ENCODE measurements at regions not wholly inside any gene's neighbourhood (a gene's known extent, or its start where the extent isn't known, plus 50 kb on each side); places are given as distances from the start of the nearest gene placed in this dataset.

- Mint-ChIP-seq H3K27ac (no peak overlapping the region), H3K9me3 (peaks cover 0 to 2% (median 0%) of the 10 kb centered on the region in 7 donors), H3K4me1 (no peaks in the 10 kb centered on the region), H3K4me3 (no peak overlapping the region), H3K27me3 (no peaks in the 10 kb centered on the region), H3K36me3 (no peaks in the 10 kb centered on the region)
- no peaks in the 10 kb centered on the region for H3K36me3 ChIP-seq (ENCODE audit: control insufficient read depth, insufficient read depth, low read length)
- DNase-seq (no peak), ATAC-seq (ENCODE audit: low read depth in 2 of 2) (no peak)
- no peak overlapping the region for H3K27ac ChIP-seq (ENCODE audit: insufficient read depth, low read length, poor library complexity, severe bottlenecking)
- H3K4me3 ChIP-seq (ENCODE audit: low read depth, low read length), result no peak overlapping the region
- no peaks in the 10 kb centered on the region for H3K9me3 ChIP-seq (ENCODE audit: control insufficient read depth in 2 of 2, low read length in 2 of 2)
- no peaks in the 10 kb centered on the region for H3K4me1 ChIP-seq (ENCODE audit: control insufficient read depth, insufficient read depth, low read length, poor library complexity, severe bottlenecking)
- H3K27me3 ChIP-seq (ENCODE audit: control insufficient read depth, insufficient read depth, low read length), result no peaks in the 10 kb centered on the region
These were observed 151.2 kb upstream of the TMCO5A start for GRCh38 chr15:37783290-37783689.

- no peaks in the 10 kb centered on the region for H3K36me3 Mint-ChIP-seq
- DNase-seq (no peak), ATAC-seq (ENCODE audit: low read depth in 2 of 2) (no peak)
- no peaks in the 10 kb centered on the region for H3K36me3 ChIP-seq (ENCODE audit: control insufficient read depth, insufficient read depth, low read length)
- H3K4me3 ChIP-seq (ENCODE audit: low read depth, low read length), result no peak overlapping the region
- no peaks in the 10 kb centered on the region for H3K27me3 ChIP-seq (ENCODE audit: control insufficient read depth, insufficient read depth, low read length)
- no peaks in the 10 kb centered on the region for H3K9me3 ChIP-seq (ENCODE audit: control insufficient read depth in 2 of 2, low read length in 2 of 2)
- H3K4me1 ChIP-seq (ENCODE audit: control insufficient read depth, insufficient read depth, low read length, poor library complexity, severe bottlenecking), result no peaks in the 10 kb centered on the region
- H3K9me3 Mint-ChIP-seq, result peaks cover 0 to 2% (median 0%) of the 10 kb centered on the region in 7 donors
- no peaks in the 10 kb centered on the region for H3K4me1 Mint-ChIP-seq
- H3K27ac ChIP-seq (ENCODE audit: insufficient read depth, low read length, poor library complexity, severe bottlenecking), result no peak overlapping the region
- H3K4me3 Mint-ChIP-seq, result no peak overlapping the region
- no peaks in the 10 kb centered on the region for H3K27me3 Mint-ChIP-seq
- H3K27ac Mint-ChIP-seq, result no peak overlapping the region
These were observed 146.1 kb upstream of the TMCO5A start for GRCh38 chr15:37788330-37788729.

GRCh38 chr15:37788767-37789396 lies 145.6 kb upstream of the TMCO5A start:
- no peaks in the 10 kb centered on the region for H3K9me3 ChIP-seq (ENCODE audit: control insufficient read depth in 2 of 2, low read length in 2 of 2)
- Mint-ChIP-seq H3K4me1 (no peaks in the 10 kb centered on the region), H3K27ac (peak overlapping the region in 1 of 3 donors; percentile 28), H3K36me3 (no peaks in the 10 kb centered on the region), H3K4me3 (no peak overlapping the region), H3K9me3 (peaks cover 0 to 2% (median 0%) of the 10 kb centered on the region in 7 donors), H3K27me3 (no peaks in the 10 kb centered on the region)
- H3K27me3 ChIP-seq (ENCODE audit: control insufficient read depth, insufficient read depth, low read length), result no peaks in the 10 kb centered on the region
- H3K36me3 ChIP-seq (ENCODE audit: control insufficient read depth, insufficient read depth, low read length), result no peaks in the 10 kb centered on the region
- no peaks in the 10 kb centered on the region for H3K4me1 ChIP-seq (ENCODE audit: control insufficient read depth, insufficient read depth, low read length, poor library complexity, severe bottlenecking)
- no peak for ATAC-seq (ENCODE audit: low read depth in 2 of 2)
- no peak for DNase-seq
- no peak overlapping the region for H3K4me3 ChIP-seq (ENCODE audit: low read depth, low read length)
- H3K27ac ChIP-seq (ENCODE audit: insufficient read depth, low read length, poor library complexity, severe bottlenecking), result no peak overlapping the region

GRCh38 chr15:37789397-37789786 lies 145.0 kb upstream of the TMCO5A start:
- Histone ChIP-seq H3K36me3 (ENCODE audit: control insufficient read depth, insufficient read depth, low read length) (no peaks in the 10 kb centered on the region), H3K27me3 (ENCODE audit: control insufficient read depth, insufficient read depth, low read length) (no peaks in the 10 kb centered on the region), H3K4me1 (ENCODE audit: control insufficient read depth, insufficient read depth, low read length, poor library complexity, severe bottlenecking) (no peaks in the 10 kb centered on the region), H3K4me3 (ENCODE audit: low read depth, low read length) (no peak overlapping the region), H3K9me3 (ENCODE audit: control insufficient read depth in 2 of 2, low read length in 2 of 2) (no peaks in the 10 kb centered on the region), H3K27ac (ENCODE audit: insufficient read depth, low read length, poor library complexity, severe bottlenecking) (no peak overlapping the region)
- Mint-ChIP-seq H3K27ac (peak overlapping the region in 1 of 3 donors; percentile 28), H3K27me3 (no peaks in the 10 kb centered on the region), H3K36me3 (no peaks in the 10 kb centered on the region), H3K9me3 (peaks cover 0 to 2% (median 0%) of the 10 kb centered on the region in 7 donors), H3K4me3 (no peak overlapping the region), H3K4me1 (no peaks in the 10 kb centered on the region)
- ATAC-seq (ENCODE audit: low read depth in 2 of 2), result no peak
- no peak for DNase-seq

GRCh38 chr15:37789881-37790280 lies 144.6 kb upstream of the TMCO5A start:
- Histone ChIP-seq H3K4me1 (ENCODE audit: control insufficient read depth, insufficient read depth, low read length, poor library complexity, severe bottlenecking) (no peaks in the 10 kb centered on the region), H3K36me3 (ENCODE audit: control insufficient read depth, insufficient read depth, low read length) (no peaks in the 10 kb centered on the region), H3K9me3 (ENCODE audit: control insufficient read depth in 2 of 2, low read length in 2 of 2) (no peaks in the 10 kb centered on the region), H3K4me3 (ENCODE audit: low read depth, low read length) (no peak overlapping the region), H3K27me3 (ENCODE audit: control insufficient read depth, insufficient read depth, low read length) (no peaks in the 10 kb centered on the region), H3K27ac (ENCODE audit: insufficient read depth, low read length, poor library complexity, severe bottlenecking) (no peak overlapping the region)
- H3K36me3 Mint-ChIP-seq, result no peaks in the 10 kb centered on the region
- no peak overlapping the region for H3K27ac Mint-ChIP-seq
- H3K27me3 Mint-ChIP-seq, result no peaks in the 10 kb centered on the region
- DNase-seq (no peak), ATAC-seq (ENCODE audit: low read depth in 2 of 2) (no peak)
- no peak overlapping the region for H3K4me3 Mint-ChIP-seq
- peaks cover 0 to 2% (median 0%) of the 10 kb centered on the region in 7 donors for H3K9me3 Mint-ChIP-seq
- no peaks in the 10 kb centered on the region for H3K4me1 Mint-ChIP-seq

- no peaks in the 10 kb centered on the region for H3K27me3 Mint-ChIP-seq
- DNase-seq (no peak), ATAC-seq (ENCODE audit: low read depth in 2 of 2) (no peak)
- no peaks in the 10 kb centered on the region for H3K36me3 ChIP-seq (ENCODE audit: control insufficient read depth, insufficient read depth, low read length)
- no peaks in the 10 kb centered on the region for H3K4me1 Mint-ChIP-seq
- no peak overlapping the region for H3K27ac ChIP-seq (ENCODE audit: insufficient read depth, low read length, poor library complexity, severe bottlenecking)
- H3K4me3 Mint-ChIP-seq, result no peak overlapping the region
- no peaks in the 10 kb centered on the region for H3K9me3 ChIP-seq (ENCODE audit: control insufficient read depth in 2 of 2, low read length in 2 of 2)
- no peaks in the 10 kb centered on the region for H3K27me3 ChIP-seq (ENCODE audit: control insufficient read depth, insufficient read depth, low read length)
- H3K4me1 ChIP-seq (ENCODE audit: control insufficient read depth, insufficient read depth, low read length, poor library complexity, severe bottlenecking), result no peaks in the 10 kb centered on the region
- no peak overlapping the region for H3K27ac Mint-ChIP-seq
- no peaks in the 10 kb centered on the region for H3K36me3 Mint-ChIP-seq
- peaks cover 0 to 2% (median 0%) of the 10 kb centered on the region in 7 donors for H3K9me3 Mint-ChIP-seq
- H3K4me3 ChIP-seq (ENCODE audit: low read depth, low read length), result no peak overlapping the region
These were observed 142.7 kb upstream of the TMCO5A start for GRCh38 chr15:37791693-37792092.

GRCh38 chr15:37792351-37792750 lies 142.1 kb upstream of the TMCO5A start:
- Histone ChIP-seq H3K4me1 (ENCODE audit: control insufficient read depth, insufficient read depth, low read length, poor library complexity, severe bottlenecking) (no peaks in the 10 kb centered on the region), H3K27ac (ENCODE audit: insufficient read depth, low read length, poor library complexity, severe bottlenecking) (no peak overlapping the region), H3K9me3 (ENCODE audit: control insufficient read depth in 2 of 2, low read length in 2 of 2) (no peaks in the 10 kb centered on the region), H3K27me3 (ENCODE audit: control insufficient read depth, insufficient read depth, low read length) (no peaks in the 10 kb centered on the region), H3K36me3 (ENCODE audit: control insufficient read depth, insufficient read depth, low read length) (no peaks in the 10 kb centered on the region), H3K4me3 (ENCODE audit: low read depth, low read length) (no peak overlapping the region)
- DNase-seq, result no peak
- Mint-ChIP-seq H3K4me1 (no peaks in the 10 kb centered on the region), H3K27me3 (no peaks in the 10 kb centered on the region), H3K4me3 (no peak overlapping the region), H3K27ac (no peak overlapping the region), H3K9me3 (peaks cover 0 to 2% (median 0%) of the 10 kb centered on the region in 7 donors), H3K36me3 (no peaks in the 10 kb centered on the region)
- ATAC-seq (ENCODE audit: low read depth in 2 of 2), result no peak

GRCh38 chr15:37793851-37794250 lies 140.6 kb upstream of the TMCO5A start:
- H3K4me3 ChIP-seq (ENCODE audit: low read depth, low read length), result no peak overlapping the region
- peaks cover 0 to 6% (median 1%) of the 10 kb centered on the region in 7 donors for H3K9me3 Mint-ChIP-seq
- H3K36me3 Mint-ChIP-seq, result no peaks in the 10 kb centered on the region
- no peak overlapping the region for H3K27ac Mint-ChIP-seq
- no peaks in the 10 kb centered on the region for H3K27me3 Mint-ChIP-seq
- H3K4me1 ChIP-seq (ENCODE audit: control insufficient read depth, insufficient read depth, low read length, poor library complexity, severe bottlenecking), result no peaks in the 10 kb centered on the region
- H3K9me3 ChIP-seq (ENCODE audit: control insufficient read depth in 2 of 2, low read length in 2 of 2), result no peaks in the 10 kb centered on the region
- H3K4me1 Mint-ChIP-seq, result no peaks in the 10 kb centered on the region
- no peak overlapping the region for H3K4me3 Mint-ChIP-seq
- H3K36me3 ChIP-seq (ENCODE audit: control insufficient read depth, insufficient read depth, low read length), result no peaks in the 10 kb centered on the region
- H3K27me3 ChIP-seq (ENCODE audit: control insufficient read depth, insufficient read depth, low read length), result no peaks in the 10 kb centered on the region
- H3K27ac ChIP-seq (ENCODE audit: insufficient read depth, low read length, poor library complexity, severe bottlenecking), result no peak overlapping the region
- DNase-seq (no peak), ATAC-seq (ENCODE audit: low read depth in 2 of 2) (no peak)

All from CD4-positive, CD25-positive, alpha-beta regulatory T cell (primary cell).